HG03196 (cell line): ENCODE measurements at regions not wholly inside any gene's neighbourhood (a gene's known extent, or its start where the extent isn't known, plus 50 kb on each side); places are given as distances from the start of the nearest gene placed in this dataset.

Source experiments
- ATAC-seq: cut with Tn5 transposase; IDR thresholded peaks from one replicate; pipeline ENCODE4 v1.9.1; 2021; ENCODE audit not compliant: unreplicated experiment

DNA sequence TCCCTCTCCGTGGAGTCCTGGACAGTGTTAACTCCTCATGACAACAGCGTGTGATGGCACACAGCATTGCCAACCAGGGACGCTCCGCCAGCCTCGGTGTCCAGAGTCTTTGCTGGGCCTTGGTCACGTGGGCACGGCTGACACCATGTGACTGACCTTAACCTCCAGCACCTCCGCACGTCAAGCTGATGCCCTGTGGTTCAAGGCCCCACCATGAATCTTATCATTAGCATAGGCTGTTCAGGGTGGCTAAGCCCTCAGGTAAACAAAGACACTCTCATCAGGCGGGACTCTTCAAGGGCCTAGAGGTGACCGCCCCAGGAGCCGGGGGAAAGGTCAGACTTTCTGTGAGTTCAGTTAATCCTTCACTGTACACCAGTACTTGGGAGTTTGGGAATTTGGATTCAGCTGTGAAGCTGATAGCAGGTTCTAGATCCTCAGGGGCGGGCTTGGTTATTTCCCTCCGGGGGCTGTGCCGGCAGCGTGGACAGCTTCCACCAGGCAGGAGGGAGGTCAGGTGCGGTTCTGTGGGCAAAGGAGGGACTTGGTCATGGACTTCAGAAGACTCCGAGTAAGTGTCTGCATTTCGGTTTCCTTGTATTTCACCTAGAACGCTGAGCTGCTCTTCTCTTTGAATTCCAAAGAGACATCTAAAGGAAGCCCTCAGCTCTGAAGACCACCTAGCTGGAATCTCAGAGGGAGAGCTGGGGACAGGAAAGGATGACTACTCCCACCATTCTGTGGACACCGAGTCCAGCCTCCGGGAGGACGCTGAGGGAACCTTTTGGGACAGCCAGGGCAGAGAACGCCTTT lies 195.5 kb upstream of the CIBAR2 start:
- no peak for ATAC-seq

GRCh38 chr16:85308611-85309540 lies 196.6 kb upstream of the CIBAR2 start:
- no peak for ATAC-seq

DNA sequence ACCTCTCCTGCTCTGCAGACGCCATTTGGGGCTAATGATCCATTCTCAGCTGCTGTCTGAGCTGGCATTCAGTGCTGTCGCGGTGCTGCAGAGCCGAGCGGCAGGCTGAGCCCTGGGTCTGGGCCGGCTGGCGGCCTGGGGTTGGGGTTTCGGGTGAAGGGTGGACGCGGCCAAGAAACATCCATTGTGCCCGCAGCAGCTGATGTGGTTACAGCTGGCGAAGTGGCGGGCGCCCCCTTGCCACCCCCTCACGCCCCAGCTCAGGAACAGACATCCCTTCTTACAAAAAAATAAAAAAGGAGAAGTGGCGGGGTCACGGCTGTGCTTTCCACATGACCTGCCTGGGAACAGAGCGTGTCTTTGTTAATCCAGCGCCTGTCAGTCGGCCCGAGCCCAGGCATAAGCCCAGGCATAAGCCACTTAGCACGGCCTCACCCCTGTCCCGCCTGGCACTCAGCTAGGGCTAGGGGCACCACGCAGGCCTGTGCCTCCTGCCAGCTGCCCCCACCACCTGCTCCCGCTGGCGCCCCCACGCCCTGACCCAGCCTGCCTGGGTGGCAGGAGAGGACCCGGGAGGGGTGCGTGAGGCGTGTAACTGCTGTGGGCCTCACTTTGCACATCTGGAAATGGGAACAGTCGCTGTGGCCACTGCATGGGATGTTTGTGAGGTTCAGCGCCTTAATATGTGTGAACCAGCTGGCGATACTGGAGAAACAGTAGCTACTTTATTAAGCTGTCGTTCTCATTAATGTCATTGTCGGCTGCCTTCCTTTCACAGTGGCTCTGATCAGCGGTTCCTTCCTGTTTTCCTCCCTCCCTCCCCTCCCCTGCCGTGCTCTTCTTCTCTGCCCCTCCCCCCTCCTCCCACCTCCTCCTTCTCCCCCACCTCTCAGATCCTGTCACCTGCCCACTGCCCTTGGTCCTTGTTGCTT lies 197.7 kb upstream of the CIBAR2 start:
- no peak for ATAC-seq

GRCh38 chr16:85310868-85311585 lies 198.8 kb upstream of the CIBAR2 start:
- no peak for ATAC-seq

- no peak for ATAC-seq
Measured at GRCh38 chr16:85311741-85312140, 199.5 kb upstream of the CIBAR2 start.

DNA sequence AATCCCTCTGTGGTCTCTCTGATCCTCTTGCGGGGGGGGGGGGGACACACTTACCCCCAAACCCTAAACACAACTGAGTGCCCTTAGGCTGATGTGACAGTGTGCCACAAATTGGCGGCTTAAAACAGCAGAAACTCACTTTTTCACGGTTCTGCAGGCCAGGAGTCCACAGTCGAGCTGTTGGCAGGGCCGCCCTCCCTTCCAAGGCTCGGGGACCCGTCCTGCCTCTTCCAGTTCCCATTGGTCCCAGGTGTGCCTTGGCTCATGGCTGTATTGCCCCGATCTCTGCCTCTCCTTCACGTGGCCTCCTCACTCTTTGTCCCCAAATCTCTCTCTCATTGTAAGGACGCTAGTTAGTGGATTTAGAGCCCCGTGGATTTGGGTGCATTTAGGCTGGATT lies 199.9 kb upstream of the CIBAR2 start:
- no peak for ATAC-seq

DNA sequence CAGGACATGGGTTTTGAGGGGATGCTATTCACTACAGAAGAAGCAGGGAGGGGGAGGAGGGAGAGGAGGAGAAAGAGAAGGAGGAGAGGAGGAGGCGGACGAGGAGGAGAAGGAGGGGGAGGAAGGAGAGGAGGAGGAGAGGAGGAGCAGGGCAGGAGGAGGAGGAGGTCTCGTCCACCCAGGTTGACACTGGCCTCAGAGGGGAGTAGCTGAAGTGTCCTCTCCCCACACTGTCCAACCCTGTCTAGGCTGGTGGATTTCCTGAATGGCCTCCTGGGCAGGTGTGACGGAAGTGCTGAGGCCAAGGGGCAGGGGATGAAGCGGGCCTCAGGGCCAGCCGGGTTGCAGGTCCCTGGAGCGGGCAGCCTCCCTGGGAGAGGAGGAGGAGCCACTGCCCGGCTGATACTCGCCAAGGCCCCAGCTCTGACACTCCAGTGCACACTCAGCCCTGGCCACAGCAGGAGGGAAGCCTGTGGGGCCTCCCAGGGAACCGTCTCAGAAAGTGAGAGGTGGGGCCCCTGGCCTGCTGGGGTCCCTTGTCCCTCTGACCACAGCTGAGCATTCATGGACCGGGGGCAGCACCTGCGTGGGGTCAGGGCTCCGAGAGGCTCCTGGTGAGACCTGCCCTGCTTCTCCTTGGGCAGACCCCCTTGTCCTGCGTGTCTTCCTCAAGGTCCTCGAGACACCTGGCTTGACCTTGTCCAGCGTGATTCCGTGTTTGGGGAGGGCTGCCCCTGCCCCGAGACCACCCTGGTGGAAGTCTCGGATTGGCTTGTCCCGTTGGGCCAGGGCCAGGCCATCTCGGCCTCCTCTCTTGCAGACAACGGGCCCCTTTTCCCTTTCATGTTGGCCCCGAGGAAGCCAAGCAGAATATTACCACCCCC lies 200.6 kb upstream of the CIBAR2 start:
- no peak for ATAC-seq

- ATAC-seq, result no peak
Measured at GRCh38 chr16:85313526-85314301, 201.4 kb upstream of the CIBAR2 start.

- ATAC-seq, result no peak
Measured at GRCh38 chr16:85314512-85314971, 202.3 kb upstream of the CIBAR2 start.

DNA sequence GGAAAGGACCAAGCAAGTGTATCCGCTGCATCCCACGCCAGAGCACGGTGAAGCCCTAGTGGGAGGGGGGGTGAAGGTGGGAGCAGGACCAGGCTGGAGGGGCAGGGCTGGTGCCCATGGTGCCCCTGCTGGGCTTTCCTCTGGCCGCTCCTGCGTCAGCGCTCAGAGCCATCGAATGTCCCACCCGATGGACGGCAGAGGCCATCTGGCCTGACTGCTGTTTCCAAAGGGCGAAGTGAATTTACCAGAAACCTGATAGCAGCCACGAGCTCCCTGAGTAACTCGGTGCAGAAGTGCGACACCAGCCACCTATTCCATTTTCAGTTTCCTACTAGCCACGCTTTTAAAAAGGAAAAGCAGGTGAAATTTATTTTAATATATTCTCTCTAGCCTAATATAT lies 203.6 kb upstream of the CIBAR2 start:
- no peak for ATAC-seq

GRCh38 chr16:85316321-85316919 lies 204.1 kb upstream of the CIBAR2 start:
- no peak for ATAC-seq

- no peak for ATAC-seq
Measured at GRCh38 chr16:85316944-85317343, 204.7 kb upstream of the CIBAR2 start.

- ATAC-seq, result no peak
Measured at GRCh38 chr16:85317704-85318103, 205.4 kb upstream of the CIBAR2 start.

GRCh38 chr16:85319208-85319983 lies 207.1 kb upstream of the CIBAR2 start:
- ATAC-seq, result no peak

- no peak for ATAC-seq
Measured at GRCh38 chr16:85319984-85320440, 207.7 kb upstream of the CIBAR2 start.

GRCh38 chr16:85320677-85321385 lies 208.6 kb upstream of the CIBAR2 start:
- no peak for ATAC-seq
